OCI-LY1 (cell line): ENCODE measurements at regions not wholly inside any gene's neighbourhood (a gene's known extent, or its start where the extent isn't known, plus 50 kb on each side); places are given as distances from the start of the nearest gene placed in this dataset.

Experiments
- H2AFZ ChIP-seq: fragments of 200-600 bp; sonication (generic), shearing (Covaris generic); 2 replicates; pipeline ENCODE4 v1.6.0; 2014; ENCODE audit warnings: antibody characterized with exemption, mild to moderate bottlenecking, low read length
- H3F3A ChIP-seq: fragments of 200-600 bp; sonication (generic), shearing (Covaris generic); 2 replicates; pipeline ENCODE4 v1.6.0; 2014; ENCODE audit warnings: mild to moderate bottlenecking, antibody characterized with exemption, low read length, moderate library complexity; ENCODE audit not compliant: insufficient read depth
- H3K27ac ChIP-seq: fragments of 200-600 bp; sonication (generic); 2 replicates; pipeline ENCODE4 v1.5.1; 2014; ENCODE audit warnings: low read length, mixed run types, mild to moderate bottlenecking, low read depth; ENCODE audit not compliant: poor library complexity, severe bottlenecking
- H3K27me3 ChIP-seq: fragments of 200-600 bp; sonication (generic); 2 replicates; pipeline ENCODE4 v1.6.0; 2014; ENCODE audit warnings: antibody characterized with exemption, mild to moderate bottlenecking, low read length, moderate library complexity; ENCODE audit not compliant: insufficient read depth
- H3K36me3 ChIP-seq: fragments of 200-600 bp; sonication (generic); 2 replicates; pipeline ENCODE4 v1.6.1; 2014; ENCODE audit warnings: mild to moderate bottlenecking, antibody characterized with exemption, low read length, moderate library complexity, mixed read lengths; ENCODE audit not compliant: insufficient read depth
- H3K4me1 ChIP-seq: fragments of 200-600 bp; sonication (generic); 2 replicates; pipeline ENCODE4 v1.5.1; 2014; ENCODE audit warnings: mild to moderate bottlenecking, low read length, moderate library complexity; ENCODE audit not compliant: insufficient read depth, severe bottlenecking
- H3K4me2 ChIP-seq: fragments of 200-600 bp; sonication (generic), shearing (Covaris generic); 2 replicates; pipeline ENCODE4 v1.6.1; 2014; ENCODE audit warnings: low read length
- H3K4me3 ChIP-seq: fragments of 200-600 bp; sonication (generic); 2 replicates; pipeline ENCODE4 v1.5.1; 2014; ENCODE audit warnings: low read length, low read depth, mild to moderate bottlenecking, mixed read lengths; ENCODE audit not compliant: poor library complexity, severe bottlenecking
- H3K79me2 ChIP-seq: fragments of 200-600 bp; shearing (Covaris generic); 2 replicates; pipeline ENCODE4 v1.6.1; 2016; ENCODE audit warnings: mixed run types, low read length, mixed read lengths; ENCODE audit not compliant: insufficient read depth
- H3K9ac ChIP-seq: fragments of 200-600 bp; sonication (generic), shearing (Covaris generic); 2 replicates; pipeline ENCODE4 v1.6.1; 2014; ENCODE audit warnings: mild to moderate bottlenecking, low read length, mixed read lengths
- H3K9me2 ChIP-seq: fragments of 200-600 bp; sonication (generic), shearing (Covaris generic); 2 replicates; pipeline ENCODE4 v1.6.1; 2014; ENCODE audit warnings: low read depth, mild to moderate bottlenecking, low read length, mixed read lengths
- H3K9me3 ChIP-seq: fragments of 200-600 bp; shearing (Covaris generic); 2 replicates; pipeline ENCODE4 v1.6.1; 2014; ENCODE audit warnings: low read length, mixed read lengths
- H4K20me1 ChIP-seq: fragments of 200-600 bp; sonication (generic), shearing (Covaris generic); 2 replicates; pipeline ENCODE4 v1.6.0; 2016; ENCODE audit warnings: mild to moderate bottlenecking, low read length; ENCODE audit not compliant: insufficient read depth
- EZH2 ChIP-seq: fragments of 200-600 bp; sonication (generic), shearing (Covaris generic); IDR thresholded peaks from 2 replicates; pipeline ENCODE4 v1.8.0; 2017; ENCODE audit warnings: borderline replicate concordance, mixed run types, mild to moderate bottlenecking, antibody characterized with exemption, low read length, moderate library complexity, mixed read lengths
- TF ChIP-seq, protein P1 (sequence below): fragments of 200-600 bp; sonication (generic), shearing (Covaris generic); IDR thresholded peaks from 2 replicates; pipeline ENCODE4 v1.5.1; 2017; ENCODE audit warnings: mild to moderate bottlenecking, antibody characterized with exemption, low read length, moderate library complexity, mixed read lengths

DNA sequence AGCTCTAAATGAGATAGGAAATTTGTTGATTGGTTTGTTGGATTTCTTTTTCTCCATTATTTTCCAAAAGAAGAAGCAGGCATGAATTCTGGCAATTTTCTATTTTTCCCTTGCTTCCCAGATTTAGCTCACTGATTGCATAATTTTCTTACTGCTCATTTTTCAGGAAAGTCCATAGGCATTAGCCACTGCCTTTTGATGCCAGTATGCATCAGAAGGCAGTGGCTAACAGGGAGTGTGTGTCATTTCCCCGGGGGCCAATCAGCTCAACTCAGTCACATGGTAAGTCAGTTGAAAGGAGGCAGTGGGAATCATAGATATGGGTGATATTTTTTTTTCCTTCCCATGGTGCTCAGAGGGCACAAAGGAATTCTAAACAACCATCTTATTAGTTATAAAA lies 156.7 kb downstream of the TRIML1 start:
- TF ChIP-seq EZH2 = no peak
- TF ChIP-seq, protein P1, sequence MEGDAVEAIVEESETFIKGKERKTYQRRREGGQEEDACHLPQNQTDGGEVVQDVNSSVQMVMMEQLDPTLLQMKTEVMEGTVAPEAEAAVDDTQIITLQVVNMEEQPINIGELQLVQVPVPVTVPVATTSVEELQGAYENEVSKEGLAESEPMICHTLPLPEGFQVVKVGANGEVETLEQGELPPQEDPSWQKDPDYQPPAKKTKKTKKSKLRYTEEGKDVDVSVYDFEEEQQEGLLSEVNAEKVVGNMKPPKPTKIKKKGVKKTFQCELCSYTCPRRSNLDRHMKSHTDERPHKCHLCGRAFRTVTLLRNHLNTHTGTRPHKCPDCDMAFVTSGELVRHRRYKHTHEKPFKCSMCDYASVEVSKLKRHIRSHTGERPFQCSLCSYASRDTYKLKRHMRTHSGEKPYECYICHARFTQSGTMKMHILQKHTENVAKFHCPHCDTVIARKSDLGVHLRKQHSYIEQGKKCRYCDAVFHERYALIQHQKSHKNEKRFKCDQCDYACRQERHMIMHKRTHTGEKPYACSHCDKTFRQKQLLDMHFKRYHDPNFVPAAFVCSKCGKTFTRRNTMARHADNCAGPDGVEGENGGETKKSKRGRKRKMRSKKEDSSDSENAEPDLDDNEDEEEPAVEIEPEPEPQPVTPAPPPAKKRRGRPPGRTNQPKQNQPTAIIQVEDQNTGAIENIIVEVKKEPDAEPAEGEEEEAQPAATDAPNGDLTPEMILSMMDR = no peak
- no peaks in the 10 kb centered on the region for H3K4me1 ChIP-seq
- H3K9me2 ChIP-seq = no peaks in the 10 kb centered on the region
- H3K4me2 ChIP-seq = no peak overlapping the region
- 0 out of 2 replicates have a peak, but pooled peaks cover 5% of the 10 kb centered on the region for H3K27me3 ChIP-seq
- H4K20me1 ChIP-seq = no peaks in the 10 kb centered on the region
- H3K9ac ChIP-seq = no peak overlapping the region
- H3K36me3 ChIP-seq = no peaks in the 10 kb centered on the region
- H3K4me3 ChIP-seq = no peak overlapping the region
- H3K79me2 ChIP-seq = no peaks in the 10 kb centered on the region
- no peak overlapping the region for H3K27ac ChIP-seq
- no peak overlapping the region for H2AFZ ChIP-seq
- H3F3A ChIP-seq = no peaks in the 10 kb centered on the region
- no peaks in the 10 kb centered on the region for H3K9me3 ChIP-seq

DNA sequence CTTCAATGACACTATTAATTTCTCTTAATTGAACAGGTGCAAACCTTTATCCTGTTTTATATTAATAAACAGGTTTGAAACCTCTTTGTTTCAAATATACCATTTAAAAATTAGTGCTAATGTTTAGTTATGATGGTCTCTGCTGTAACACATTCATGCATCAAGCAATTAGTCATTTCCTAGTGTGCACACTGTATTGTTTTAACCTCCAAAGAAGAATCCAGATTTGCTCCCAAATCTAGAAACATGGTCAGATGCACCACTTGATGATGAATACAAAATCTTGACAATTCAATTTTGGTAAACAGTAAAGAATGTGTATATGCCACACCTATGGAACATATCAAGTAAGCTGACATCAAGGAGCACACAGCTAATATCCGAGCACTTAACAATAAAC lies 157.1 kb downstream of the TRIML1 start:
- Histone ChIP-seq H3F3A (no peaks in the 10 kb centered on the region), H3K4me2 (no peak overlapping the region), H3K79me2 (no peaks in the 10 kb centered on the region), H4K20me1 (no peaks in the 10 kb centered on the region), H2AFZ (no peak overlapping the region), H3K9me2 (no peaks in the 10 kb centered on the region), H3K9me3 (no peaks in the 10 kb centered on the region), H3K36me3 (no peaks in the 10 kb centered on the region), H3K27me3 (0 out of 2 replicates have a peak, but pooled peaks cover 5% of the 10 kb centered on the region), H3K4me1 (no peaks in the 10 kb centered on the region), H3K27ac (no peak overlapping the region), H3K9ac (no peak overlapping the region), H3K4me3 (no peak overlapping the region)
- TF ChIP-seq, protein P1 = no peak
- no peak for TF ChIP-seq EZH2

DNA sequence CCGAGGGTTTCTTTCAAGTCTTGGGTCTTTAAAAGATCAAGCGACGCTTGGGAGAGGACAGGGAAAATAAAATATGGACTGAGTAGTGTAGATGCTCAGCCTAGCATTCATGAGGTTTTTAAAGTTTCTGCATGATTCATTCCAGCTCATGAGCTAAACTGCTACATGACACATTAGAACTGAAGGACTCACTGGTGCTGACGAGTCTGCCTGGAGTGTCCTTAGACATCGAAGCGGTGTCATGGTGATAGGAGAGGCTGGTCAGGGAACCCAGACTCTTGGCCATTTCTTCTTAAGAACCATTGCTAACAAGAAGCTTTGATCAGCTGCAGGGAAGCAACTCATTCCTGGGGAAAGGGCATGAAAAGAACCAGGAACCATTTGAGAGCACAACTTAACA lies 158.6 kb downstream of the TRIML1 start:
- H3K27ac ChIP-seq = no peak overlapping the region
- H3K9me2 ChIP-seq = no peaks in the 10 kb centered on the region
- no peak overlapping the region for H3K4me2 ChIP-seq
- H2AFZ ChIP-seq = no peak overlapping the region
- H3K27me3 ChIP-seq = 0 out of 2 replicates have a peak, but pooled peaks cover 5% of the 10 kb centered on the region
- no peaks in the 10 kb centered on the region for H3K79me2 ChIP-seq
- no peaks in the 10 kb centered on the region for H3K9me3 ChIP-seq
- H3K36me3 ChIP-seq = no peaks in the 10 kb centered on the region
- no peaks in the 10 kb centered on the region for H4K20me1 ChIP-seq
- H3K4me3 ChIP-seq = no peak overlapping the region
- H3F3A ChIP-seq = no peaks in the 10 kb centered on the region
- no peaks in the 10 kb centered on the region for H3K4me1 ChIP-seq
- no peak overlapping the region for H3K9ac ChIP-seq
- TF ChIP-seq EZH2 = no peak
- TF ChIP-seq, protein P1 = no peak
